ENCODE measurements at regions not wholly inside any gene's neighbourhood (a gene's known extent, or its start where the extent isn't known, plus 50 kb on each side); places are given as distances from the start of the nearest gene placed in this dataset.

DNA sequence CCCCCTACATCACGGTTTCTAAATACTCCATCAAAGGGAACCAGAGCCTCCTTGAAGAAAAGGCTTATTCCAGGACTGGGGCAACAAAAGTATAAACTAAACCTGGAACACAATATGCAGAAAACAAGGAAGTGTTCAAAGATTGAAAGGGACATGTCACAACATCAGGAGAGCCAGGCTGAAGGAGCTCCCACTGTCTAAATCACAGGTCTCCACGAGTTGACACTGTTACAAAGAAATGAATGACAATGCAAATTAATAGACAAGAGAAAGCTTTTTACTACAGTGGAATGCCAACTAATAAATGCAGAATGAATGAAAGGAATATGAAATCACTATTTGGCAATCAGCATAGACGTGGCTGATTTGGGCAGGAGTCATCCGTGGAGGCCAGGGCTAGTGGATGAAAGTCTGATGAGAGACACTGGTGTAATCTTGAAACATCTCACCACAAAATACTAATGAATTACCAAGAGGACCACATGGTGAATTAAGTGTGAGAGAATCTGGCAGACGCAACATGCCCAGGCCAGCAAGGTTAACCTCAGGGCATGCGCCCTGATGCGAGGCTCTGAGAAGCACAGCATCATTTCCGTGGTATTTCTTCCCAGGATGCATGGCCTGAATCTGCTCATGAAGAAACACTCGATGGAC is 123.8 kb upstream of the TJP1 start:
- ATAC-seq (no peak), DNase-seq (no peak)
- Mint-ChIP-seq H3K4me3 (no peak overlapping the region), H3K4me1 (no peaks in the 10 kb centered on the region), H3K27ac (no peak overlapping the region), H3K36me3 (ENCODE audit: low read depth) (no peaks in the 10 kb centered on the region), H3K27me3 (peaks cover 2% of the 10 kb centered on the region), H3K9me3 (ENCODE audit: low read depth) (no peaks in the 10 kb centered on the region)
- intact Hi-C loops (cut with DNase I, micrococcal nuclease), result no loop called here
- POLR2A ChIA-PET, result no interaction called here
- CTCF ChIA-PET, result no interaction called here

DNA sequence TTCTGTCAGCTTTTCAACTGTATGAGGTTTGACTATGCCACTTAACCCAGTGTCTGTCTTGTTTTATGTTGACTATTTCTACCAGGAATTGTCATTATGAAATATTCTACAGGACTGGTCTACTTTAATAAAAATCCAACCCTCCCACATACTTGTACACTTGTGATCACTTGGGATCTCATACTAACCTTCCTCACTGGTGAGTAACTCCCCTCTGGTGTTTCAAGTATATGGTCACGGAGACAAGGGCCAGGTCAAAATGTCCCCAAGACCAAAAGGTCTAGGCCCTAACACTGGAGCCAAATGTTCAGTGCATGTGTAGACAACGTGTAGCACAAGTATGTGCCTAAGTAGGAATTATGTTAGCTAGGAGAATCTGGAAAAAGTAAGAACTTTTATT is 122.7 kb upstream of the TJP1 start:
- Mint-ChIP-seq H3K9me3 (ENCODE audit: low read depth) (no peaks in the 10 kb centered on the region), H3K36me3 (ENCODE audit: low read depth) (no peaks in the 10 kb centered on the region), H3K27ac (no peak overlapping the region), H3K4me3 (no peak overlapping the region), H3K4me1 (no peaks in the 10 kb centered on the region), H3K27me3 (peaks cover 2% of the 10 kb centered on the region)
- intact Hi-C loops (cut with DNase I, micrococcal nuclease), result no loop called here
- POLR2A ChIA-PET, result no interaction called here
- DNase-seq (no peak), ATAC-seq (no peak)
- CTCF ChIA-PET, result interaction anchor here (1.0 kb wide), 1 partner anchor 14 kb away, joined by 3 read pairs; no protein-coding TSS in a partner anchor

DNA sequence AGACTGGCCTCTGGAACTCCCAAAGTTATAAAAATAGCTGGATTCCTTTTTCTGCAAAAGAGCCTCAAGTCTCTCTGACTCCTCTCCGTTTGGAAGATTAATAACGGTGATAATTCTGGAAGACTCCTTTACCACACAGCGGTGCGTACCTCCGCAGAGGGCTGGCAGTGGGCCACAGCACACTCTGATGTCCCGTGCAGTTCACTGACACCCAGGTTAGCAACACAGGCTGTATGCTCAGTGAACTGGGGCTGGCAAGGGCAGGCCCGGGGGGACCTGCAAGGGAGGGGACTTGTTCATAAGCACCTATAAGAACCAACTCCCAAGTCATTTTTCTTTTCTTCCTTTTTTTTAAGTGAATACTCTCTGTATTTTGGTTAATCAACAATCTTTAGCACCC is 120.3 kb upstream of the TJP1 start:
- Mint-ChIP-seq H3K27me3 (peaks cover 2% of the 10 kb centered on the region), H3K36me3 (ENCODE audit: low read depth) (no peaks in the 10 kb centered on the region), H3K4me3 (no peak overlapping the region), H3K9me3 (ENCODE audit: low read depth) (no peaks in the 10 kb centered on the region), H3K4me1 (no peaks in the 10 kb centered on the region), H3K27ac (no peak overlapping the region)
- ATAC-seq (no peak), DNase-seq (no peak)
- POLR2A ChIA-PET, result no interaction called here
- intact Hi-C loops (cut with DNase I, micrococcal nuclease), result no loop called here
- CTCF ChIA-PET, result interaction anchor here (0.6 to 1.2 kb wide), 2 partner anchors 17 to 49 kb away, joined by 3 read pairs; no protein-coding TSS in a partner anchor

DNA sequence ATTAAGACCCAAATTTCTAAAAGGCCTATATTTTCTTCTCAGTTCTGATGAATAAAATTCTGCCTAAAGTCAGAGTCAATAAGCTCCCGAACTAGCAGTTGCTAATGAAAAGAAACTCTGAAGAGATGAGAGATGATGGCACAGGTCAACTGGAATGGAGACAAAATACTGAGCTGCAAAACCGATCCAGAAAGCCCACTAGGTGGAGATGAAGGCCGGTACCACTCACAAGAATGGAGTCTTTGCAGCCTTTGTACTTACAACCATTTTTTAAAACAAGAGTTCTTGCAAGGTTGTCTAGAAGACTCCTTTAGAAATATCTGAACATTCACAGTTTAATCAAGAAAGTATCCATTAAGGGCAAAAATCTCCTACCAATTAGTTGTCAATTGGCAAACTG is 119.9 kb upstream of the TJP1 start:
- peaks cover 4% of the 10 kb centered on the region for H3K27me3 Mint-ChIP-seq
- no peaks in the 10 kb centered on the region for H3K36me3 Mint-ChIP-seq (ENCODE audit: low read depth)
- no peak overlapping the region for H3K27ac Mint-ChIP-seq
- no peaks in the 10 kb centered on the region for H3K9me3 Mint-ChIP-seq (ENCODE audit: low read depth)
- POLR2A ChIA-PET, result no interaction called here
- H3K4me1 Mint-ChIP-seq, result no peaks in the 10 kb centered on the region
- H3K4me3 Mint-ChIP-seq, result no peak overlapping the region
- ATAC-seq, result no peak
- DNase-seq, result no peak
- intact Hi-C loops (cut with DNase I, micrococcal nuclease), result no loop called here
- CTCF ChIA-PET, result interaction anchor here (0.6 to 1.2 kb wide), 2 partner anchors 16 to 49 kb away, joined by 3 read pairs; no protein-coding TSS in a partner anchor

DNA sequence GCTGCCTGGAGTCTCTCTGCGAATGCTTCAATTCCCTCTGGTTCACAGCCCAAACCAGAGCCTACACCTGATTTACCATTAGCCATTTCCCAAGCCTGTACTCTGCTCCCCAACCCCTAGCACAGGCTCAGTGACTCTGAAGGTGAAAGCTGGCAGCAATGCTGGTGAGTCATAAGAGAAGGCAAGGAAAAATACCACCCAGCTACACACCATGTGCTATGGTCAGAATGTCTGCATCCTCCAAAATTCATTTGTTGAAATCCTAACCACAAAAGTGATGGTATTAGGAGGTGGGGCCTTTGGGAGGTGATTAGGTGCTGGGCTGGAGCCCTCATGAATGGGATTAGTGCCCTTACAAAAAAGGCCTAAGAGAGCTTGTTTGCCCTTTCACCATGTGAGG is 117.1 kb upstream of the TJP1 start:
- no peak for DNase-seq
- intact Hi-C loops (cut with DNase I, micrococcal nuclease), result no loop called here
- Mint-ChIP-seq H3K4me3 (no peak overlapping the region), H3K9me3 (ENCODE audit: low read depth) (no peaks in the 10 kb centered on the region), H3K27me3 (peaks cover 16% of the 10 kb centered on the region), H3K4me1 (no peaks in the 10 kb centered on the region), H3K27ac (no peak overlapping the region), H3K36me3 (ENCODE audit: low read depth) (no peaks in the 10 kb centered on the region)
- CTCF ChIA-PET, result no interaction called here
- POLR2A ChIA-PET, result interaction anchor here (0.6 kb wide), 1 partner anchor 123 kb away, joined by 3 read pairs; no protein-coding TSS in a partner anchor
- no peak for ATAC-seq

DNA sequence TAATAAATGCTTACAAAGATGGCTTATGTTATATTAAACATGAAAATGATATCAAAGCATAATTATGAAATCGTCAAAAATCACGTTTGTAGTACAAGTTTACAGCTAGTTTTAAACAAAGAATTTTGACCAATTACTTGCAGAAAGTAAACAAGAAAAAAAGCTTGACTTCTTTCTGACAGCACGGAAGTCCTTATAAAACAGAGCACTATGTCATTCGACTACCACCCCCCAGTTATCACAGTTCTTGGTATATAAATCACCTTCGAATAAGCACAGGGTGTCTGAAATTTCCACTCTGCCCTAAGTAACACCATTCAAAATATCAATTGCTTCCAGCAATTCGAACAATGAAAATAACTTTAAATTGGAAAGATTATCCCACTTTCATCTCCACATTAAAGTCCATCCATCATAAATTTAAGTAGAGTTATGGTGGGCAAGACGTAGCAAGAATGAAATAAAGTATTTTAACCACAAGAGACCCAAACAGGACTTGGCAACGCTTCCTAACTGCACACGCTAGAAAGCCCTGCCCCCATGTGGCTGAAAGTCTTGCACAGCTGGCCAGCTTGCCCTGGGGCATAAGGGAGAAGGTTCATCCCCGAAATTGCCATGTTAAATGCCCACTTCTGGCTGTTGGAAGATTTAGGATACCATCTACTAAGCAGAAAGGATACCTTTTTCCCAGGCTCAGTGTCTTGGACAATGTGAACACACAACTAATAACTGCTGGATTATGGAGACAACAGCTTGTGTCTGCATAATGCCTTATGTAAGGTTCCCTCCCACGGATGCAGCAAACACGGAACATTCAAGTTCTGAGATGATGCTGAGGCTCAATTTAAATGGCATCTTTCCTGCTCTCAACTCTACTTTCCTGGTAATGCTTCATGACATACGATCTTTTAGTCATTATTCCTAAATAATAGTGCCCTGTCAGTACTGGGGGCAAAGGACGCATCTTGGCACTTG is 116.4 kb upstream of the TJP1 start:
- intact Hi-C loops (cut with DNase I, micrococcal nuclease), result no loop called here
- ChIA-PET CTCF (interaction anchor here (1.0 kb wide), 1 partner anchor 14 kb away, joined by 3 read pairs; no protein-coding TSS in a partner anchor), POLR2A (no interaction called here)
- no peak overlapping the region for H3K4me3 Mint-ChIP-seq
- peaks cover 19% of the 10 kb centered on the region for H3K27me3 Mint-ChIP-seq
- DNase-seq (no peak), ATAC-seq (no peak)
- no peaks in the 10 kb centered on the region for H3K4me1 Mint-ChIP-seq
- H3K27ac Mint-ChIP-seq, result no peak overlapping the region
- no peaks in the 10 kb centered on the region for H3K36me3 Mint-ChIP-seq (ENCODE audit: low read depth)
- H3K9me3 Mint-ChIP-seq (ENCODE audit: low read depth), result no peaks in the 10 kb centered on the region

DNA sequence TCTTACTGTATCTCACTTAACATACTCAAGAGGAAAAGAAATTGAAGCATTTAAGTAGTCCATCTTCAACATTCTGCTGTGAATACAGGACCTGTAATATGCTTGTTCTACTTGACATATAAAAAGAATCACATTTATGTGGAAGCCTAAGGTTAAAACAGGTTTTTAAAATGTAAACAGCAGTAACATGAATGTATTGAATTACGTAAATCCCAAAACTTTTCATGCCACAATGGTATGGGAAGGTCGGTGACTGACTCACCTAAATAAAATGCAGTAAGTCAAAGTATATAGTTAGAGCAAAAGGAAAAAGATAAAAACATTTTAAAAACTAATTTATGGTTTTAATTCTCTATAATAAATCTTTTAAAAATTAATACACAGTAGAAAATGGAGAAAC is 115.7 kb upstream of the TJP1 start:
- Mint-ChIP-seq H3K36me3 (ENCODE audit: low read depth) (no peaks in the 10 kb centered on the region), H3K27ac (no peak overlapping the region), H3K4me3 (no peak overlapping the region), H3K27me3 (peaks cover 26% of the 10 kb centered on the region), H3K4me1 (no peaks in the 10 kb centered on the region), H3K9me3 (ENCODE audit: low read depth) (no peaks in the 10 kb centered on the region)
- ChIA-PET POLR2A (no interaction called here), CTCF (interaction anchor here (1.0 kb wide), 1 partner anchor 14 kb away, joined by 3 read pairs; no protein-coding TSS in a partner anchor)
- no peak for ATAC-seq
- no peak for DNase-seq
- intact Hi-C loops (cut with DNase I, micrococcal nuclease), result no loop called here

DNA sequence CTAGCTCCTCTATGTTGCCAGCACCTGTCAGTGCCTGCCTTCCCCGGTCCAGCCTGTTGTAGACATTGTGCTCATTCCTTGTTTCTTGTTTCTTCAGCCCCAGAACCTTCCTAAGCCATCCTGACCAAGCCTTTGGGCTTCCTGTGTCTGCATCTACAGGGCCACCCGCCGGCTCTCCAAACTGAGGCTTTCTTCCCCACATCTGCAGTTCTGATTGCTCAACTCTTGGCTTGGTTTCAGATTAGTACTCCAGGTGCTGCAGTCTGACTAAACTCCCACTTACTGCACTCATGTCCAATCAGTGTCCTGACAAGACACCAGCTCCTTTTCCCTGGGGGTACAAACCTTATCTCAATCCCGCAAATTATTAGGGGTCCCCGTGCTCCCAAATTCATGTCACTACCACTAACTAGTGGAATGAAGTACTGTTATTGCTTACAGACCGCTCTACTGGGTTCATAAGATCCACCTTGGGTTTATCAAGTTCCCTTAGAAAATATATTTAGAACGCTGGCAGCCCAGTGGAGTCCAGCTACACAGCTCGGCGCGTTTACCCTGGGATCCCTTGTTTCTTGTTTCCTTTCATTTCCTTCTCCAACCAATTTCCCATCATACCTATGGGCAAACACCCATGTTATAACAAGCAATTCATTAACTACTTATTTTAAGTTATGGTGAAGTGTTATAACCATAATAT is 114.2 kb upstream of the TJP1 start:
- Mint-ChIP-seq H3K36me3 (ENCODE audit: low read depth) (no peaks in the 10 kb centered on the region), H3K27ac (no peak overlapping the region), H3K4me3 (no peak overlapping the region), H3K4me1 (no peaks in the 10 kb centered on the region), H3K9me3 (ENCODE audit: low read depth) (no peaks in the 10 kb centered on the region), H3K27me3 (peaks cover 29% of the 10 kb centered on the region)
- no peak for ATAC-seq
- intact Hi-C loops (cut with DNase I, micrococcal nuclease), result no loop called here
- POLR2A ChIA-PET, result no interaction called here
- CTCF ChIA-PET, result interaction anchor here (1.0 to 1.8 kb wide), 2 partner anchors 10 to 16 kb away, joined by 3 to 6 read pairs; no protein-coding TSS in a partner anchor
- no peak for DNase-seq

DNA sequence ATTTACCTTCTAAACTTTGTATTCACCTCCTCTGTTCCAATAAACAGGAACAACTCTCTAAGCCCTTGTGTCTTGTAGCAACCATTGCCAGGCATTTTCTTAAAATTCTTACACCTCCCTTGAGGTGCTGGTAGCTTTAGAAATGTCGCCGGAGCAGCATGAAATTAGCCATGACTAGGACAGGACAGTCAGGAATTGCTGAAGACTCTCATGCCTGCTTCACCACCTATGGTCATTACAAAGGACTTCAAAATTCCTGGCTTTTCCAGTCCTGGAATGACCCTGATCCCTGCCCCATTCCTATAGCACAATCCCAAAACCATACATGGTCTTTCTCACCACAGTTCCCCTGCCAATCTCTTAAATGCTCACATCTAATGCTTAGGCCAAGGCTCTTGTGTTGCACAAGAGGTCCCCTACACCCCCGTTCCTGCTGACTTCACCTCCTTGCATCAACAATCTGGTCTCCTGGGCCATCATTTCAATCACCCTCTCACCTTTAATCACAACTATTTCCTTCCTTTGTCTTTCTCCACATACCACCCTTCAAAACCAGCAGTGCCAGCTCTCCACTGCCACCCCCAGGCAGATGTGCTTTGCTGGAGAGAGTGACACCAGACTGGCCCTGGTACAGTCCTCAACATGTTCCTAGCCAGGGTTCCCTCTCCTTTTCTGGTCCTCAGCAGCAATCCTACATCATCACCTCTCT is 113.2 kb upstream of the TJP1 start:
- no peaks in the 10 kb centered on the region for H3K9me3 Mint-ChIP-seq (ENCODE audit: low read depth)
- H3K4me3 Mint-ChIP-seq, result no peak overlapping the region
- H3K27ac Mint-ChIP-seq, result no peak overlapping the region
- H3K36me3 Mint-ChIP-seq (ENCODE audit: low read depth), result no peaks in the 10 kb centered on the region
- peaks cover 29% of the 10 kb centered on the region for H3K27me3 Mint-ChIP-seq
- ChIA-PET POLR2A (no interaction called here), CTCF (interaction anchor here (1.8 kb wide), 1 partner anchor 9 kb away, joined by 6 read pairs; no protein-coding TSS in a partner anchor)
- no peak for ATAC-seq
- intact Hi-C loops (cut with DNase I, micrococcal nuclease), result no loop called here
- peak; percentile 16 for DNase-seq
- no peaks in the 10 kb centered on the region for H3K4me1 Mint-ChIP-seq

DNA sequence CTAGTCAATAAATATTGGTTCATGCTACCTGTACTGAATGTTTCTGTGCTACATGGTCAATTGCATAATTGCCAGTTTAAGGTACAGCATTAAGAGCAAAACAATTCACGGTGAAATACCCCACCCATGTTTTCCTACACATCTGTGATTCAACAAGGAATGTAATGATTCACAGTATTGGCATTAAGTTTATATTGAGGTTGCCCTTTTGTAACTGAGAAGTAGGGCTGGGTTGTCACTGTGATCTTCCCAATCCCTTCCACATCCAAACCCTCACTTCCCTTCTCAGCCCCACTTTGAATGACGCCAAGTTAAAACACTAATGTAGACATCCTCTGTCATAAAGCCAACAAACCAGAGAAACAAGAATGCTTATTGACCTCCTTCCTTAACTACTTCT is 112.0 kb upstream of the TJP1 start:
- intact Hi-C loops (cut with DNase I, micrococcal nuclease), result no loop called here
- H3K4me1 Mint-ChIP-seq, result no peaks in the 10 kb centered on the region
- H3K9me3 Mint-ChIP-seq (ENCODE audit: low read depth), result no peaks in the 10 kb centered on the region
- no peaks in the 10 kb centered on the region for H3K36me3 Mint-ChIP-seq (ENCODE audit: low read depth)
- ChIA-PET CTCF (no interaction called here), POLR2A (no interaction called here)
- H3K4me3 Mint-ChIP-seq, result no peak overlapping the region
- ATAC-seq (no peak), DNase-seq (no peak)
- no peak overlapping the region for H3K27ac Mint-ChIP-seq
- peaks cover 31% of the 10 kb centered on the region for H3K27me3 Mint-ChIP-seq

All from activated CD4-positive, alpha-beta T cell treated with anti-CD3 and anti-CD28 coated beads for 36 hours (primary cell).